Ishikawa (cell line): ENCODE measurements at regions not wholly inside any gene's neighbourhood (a gene's known extent, or its start where the extent isn't known, plus 50 kb on each side); places are given as distances from the start of the nearest gene placed in this dataset.

Experiments used
- CREB1 ChIP-seq: IDR thresholded peaks from 2 replicates; pipeline ENCODE4 v1.6.1; 2012; ENCODE audit warnings: low read depth
- EP300 ChIP-seq: IDR thresholded peaks from 2 replicates; pipeline ENCODE4 v1.6.1; 2012; ENCODE audit warnings: borderline replicate concordance
- FOXM1 ChIP-seq: IDR thresholded peaks from 2 replicates; pipeline ENCODE4 v1.6.1; 2012; ENCODE audit warnings: low read depth, borderline replicate concordance
- TAF1 ChIP-seq: IDR thresholded peaks from 2 replicates; pipeline ENCODE4 v1.6.1; 2012; ENCODE audit warnings: low read depth, mild to moderate bottlenecking
- YY1 ChIP-seq: IDR thresholded peaks from 2 replicates; pipeline ENCODE4 v1.6.1; 2012; ENCODE audit warnings: low read depth
- TF ChIP-seq, protein P1 (sequence below): IDR thresholded peaks from 2 replicates; pipeline ENCODE4 v1.6.1; 2012; ENCODE audit warnings: low read depth, mild to moderate bottlenecking

DNA sequence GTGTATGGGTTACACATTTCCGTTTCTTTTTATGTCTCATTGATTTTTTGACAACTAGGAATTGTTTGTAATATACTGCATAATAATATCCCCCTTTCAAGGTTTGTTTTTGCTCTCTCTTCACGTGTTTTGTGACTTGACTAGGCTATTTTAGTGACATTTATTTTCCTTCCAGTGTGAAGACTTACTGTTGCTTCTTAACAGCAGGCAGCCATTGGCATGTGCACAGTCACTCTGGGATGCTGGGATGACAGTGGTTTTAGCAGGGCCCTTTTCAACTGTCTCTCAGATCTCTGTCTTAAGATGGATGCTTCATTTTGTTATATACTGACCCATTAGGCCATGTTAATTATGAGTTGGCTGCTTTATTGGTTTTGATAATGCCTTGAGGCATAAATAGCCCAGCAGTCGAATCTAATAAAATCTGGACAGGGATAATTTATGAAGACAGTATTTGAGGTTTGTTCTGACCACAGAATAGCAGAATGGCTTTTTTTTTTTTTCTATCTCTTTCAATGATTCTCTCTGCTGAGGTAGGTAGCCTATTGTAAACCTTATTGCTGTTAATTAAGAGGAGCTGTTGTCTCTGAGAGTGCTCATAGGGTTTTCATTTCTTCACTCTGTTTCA, 536.0 kb downstream of the GABRG2 start:
- TF ChIP-seq FOXM1 = no peak
- TF ChIP-seq YY1 = no peak
- TF ChIP-seq, protein P1, sequence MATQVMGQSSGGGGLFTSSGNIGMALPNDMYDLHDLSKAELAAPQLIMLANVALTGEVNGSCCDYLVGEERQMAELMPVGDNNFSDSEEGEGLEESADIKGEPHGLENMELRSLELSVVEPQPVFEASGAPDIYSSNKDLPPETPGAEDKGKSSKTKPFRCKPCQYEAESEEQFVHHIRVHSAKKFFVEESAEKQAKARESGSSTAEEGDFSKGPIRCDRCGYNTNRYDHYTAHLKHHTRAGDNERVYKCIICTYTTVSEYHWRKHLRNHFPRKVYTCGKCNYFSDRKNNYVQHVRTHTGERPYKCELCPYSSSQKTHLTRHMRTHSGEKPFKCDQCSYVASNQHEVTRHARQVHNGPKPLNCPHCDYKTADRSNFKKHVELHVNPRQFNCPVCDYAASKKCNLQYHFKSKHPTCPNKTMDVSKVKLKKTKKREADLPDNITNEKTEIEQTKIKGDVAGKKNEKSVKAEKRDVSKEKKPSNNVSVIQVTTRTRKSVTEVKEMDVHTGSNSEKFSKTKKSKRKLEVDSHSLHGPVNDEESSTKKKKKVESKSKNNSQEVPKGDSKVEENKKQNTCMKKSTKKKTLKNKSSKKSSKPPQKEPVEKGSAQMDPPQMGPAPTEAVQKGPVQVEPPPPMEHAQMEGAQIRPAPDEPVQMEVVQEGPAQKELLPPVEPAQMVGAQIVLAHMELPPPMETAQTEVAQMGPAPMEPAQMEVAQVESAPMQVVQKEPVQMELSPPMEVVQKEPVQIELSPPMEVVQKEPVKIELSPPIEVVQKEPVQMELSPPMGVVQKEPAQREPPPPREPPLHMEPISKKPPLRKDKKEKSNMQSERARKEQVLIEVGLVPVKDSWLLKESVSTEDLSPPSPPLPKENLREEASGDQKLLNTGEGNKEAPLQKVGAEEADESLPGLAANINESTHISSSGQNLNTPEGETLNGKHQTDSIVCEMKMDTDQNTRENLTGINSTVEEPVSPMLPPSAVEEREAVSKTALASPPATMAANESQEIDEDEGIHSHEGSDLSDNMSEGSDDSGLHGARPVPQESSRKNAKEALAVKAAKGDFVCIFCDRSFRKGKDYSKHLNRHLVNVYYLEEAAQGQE = no peak
- no peak for TF ChIP-seq EP300
- no peak for TF ChIP-seq TAF1
- TF ChIP-seq CREB1 = no peak
